ENCODE measurements at regions not wholly inside any gene's neighbourhood (a gene's known extent, or its start where the extent isn't known, plus 50 kb on each side); places are given as distances from the start of the nearest gene placed in this dataset.

GRCh38 chr5:23612701-23613100 lies 105.3 kb downstream of the PRDM9 start:
- ATAC-seq (ENCODE audit: low FRiP score in 2 of 2): no peak
- Histone ChIP-seq H3K9me3 (no peaks in the 10 kb centered on the region), H3K27me3 (no peaks in the 10 kb centered on the region), H3K4me3 (no peak overlapping the region), H3K36me3 (no peaks in the 10 kb centered on the region), H3K4me1 (no peaks in the 10 kb centered on the region), H3K27ac (no peak overlapping the region)
- TF ChIP-seq EP300 (IDR thresholded peaks at IDR 0.05) (no peak), CTCF (IDR thresholded peaks at IDR 0.05) (no peak), POLR2A (IDR thresholded peaks at IDR 0.05) (no peak), POLR2AphosphoS5 (IDR thresholded peaks at IDR 0.05) (no peak)
- WGBS, 2 donors: 71 to 76% methylated on average over 2 of the region's 2 CpGs
- no peak for DNase-seq

- no peak for ATAC-seq (ENCODE audit: low FRiP score in 2 of 2)
- DNase-seq: no peak
- H3K4me1 ChIP-seq: no peaks in the 10 kb centered on the region
- no peak for TF ChIP-seq POLR2A (IDR thresholded peaks at IDR 0.05)
- no peak for TF ChIP-seq CTCF (IDR thresholded peaks at IDR 0.05)
- no peak for TF ChIP-seq POLR2AphosphoS5 (IDR thresholded peaks at IDR 0.05)
- no peak for TF ChIP-seq EP300 (IDR thresholded peaks at IDR 0.05)
- H3K4me3 ChIP-seq: no peak overlapping the region
- 76 to 80% methylated on average over 1 of the region's 1 CpG for WGBS, 2 donors
- no peak overlapping the region for H3K27ac ChIP-seq
- H3K27me3 ChIP-seq: no peaks in the 10 kb centered on the region
- no peaks in the 10 kb centered on the region for H3K9me3 ChIP-seq
- H3K36me3 ChIP-seq: no peaks in the 10 kb centered on the region
These were observed 106.2 kb downstream of the PRDM9 start for GRCh38 chr5:23613566-23613965.

GRCh38 chr5:23614422-23614821 lies 107.0 kb downstream of the PRDM9 start:
- no peak for TF ChIP-seq POLR2A (IDR thresholded peaks at IDR 0.05)
- TF ChIP-seq CTCF (IDR thresholded peaks at IDR 0.05): no peak
- no peak for TF ChIP-seq EP300 (IDR thresholded peaks at IDR 0.05)
- TF ChIP-seq POLR2AphosphoS5 (IDR thresholded peaks at IDR 0.05): no peak
- no peaks in the 10 kb centered on the region for H3K36me3 ChIP-seq
- no peak for DNase-seq
- H3K27ac ChIP-seq: no peak overlapping the region
- WGBS, 2 donors: 78 to 88% methylated on average over 1 of the region's 1 CpG
- H3K4me1 ChIP-seq: no peaks in the 10 kb centered on the region
- ATAC-seq (ENCODE audit: low FRiP score in 2 of 2): no peak
- no peak overlapping the region for H3K4me3 ChIP-seq
- H3K27me3 ChIP-seq: no peaks in the 10 kb centered on the region
- H3K9me3 ChIP-seq: no peaks in the 10 kb centered on the region

GRCh38 chr5:23626961-23627360 lies 119.6 kb downstream of the PRDM9 start:
- no peaks in the 10 kb centered on the region for H3K36me3 ChIP-seq
- DNase-seq (no peak), ATAC-seq (ENCODE audit: low FRiP score in 2 of 2) (no peak)
- no peaks in the 10 kb centered on the region for H3K27me3 ChIP-seq
- 68 to 76% methylated on average over 4 of the region's 4 CpGs for WGBS, 2 donors
- no peaks in the 10 kb centered on the region for H3K9me3 ChIP-seq
- H3K4me1 ChIP-seq: no peaks in the 10 kb centered on the region
- no peak overlapping the region for H3K27ac ChIP-seq
- H3K4me3 ChIP-seq: no peak overlapping the region
- no peak for TF ChIP-seq POLR2AphosphoS5 (IDR thresholded peaks at IDR 0.05)
- no peak for TF ChIP-seq EP300 (IDR thresholded peaks at IDR 0.05)
- TF ChIP-seq CTCF (IDR thresholded peaks at IDR 0.05): no peak
- TF ChIP-seq POLR2A (IDR thresholded peaks at IDR 0.05): no peak

- Histone ChIP-seq H3K4me3 (no peak overlapping the region), H3K27me3 (no peaks in the 10 kb centered on the region), H3K9me3 (no peaks in the 10 kb centered on the region), H3K36me3 (no peaks in the 10 kb centered on the region), H3K4me1 (no peaks in the 10 kb centered on the region), H3K27ac (no peak overlapping the region)
- WGBS, 2 donors: 76% methylated on average over 3 of the region's 3 CpGs
- no peak for DNase-seq
- ATAC-seq (ENCODE audit: low FRiP score in 2 of 2): no peak
- TF ChIP-seq CTCF (IDR thresholded peaks at IDR 0.05) (no peak), POLR2A (IDR thresholded peaks at IDR 0.05) (no peak), EP300 (IDR thresholded peaks at IDR 0.05) (no peak), POLR2AphosphoS5 (IDR thresholded peaks at IDR 0.05) (no peak)
These were observed 120.6 kb downstream of the PRDM9 start for GRCh38 chr5:23627976-23628375.

All from upper lobe of left lung (tissue), 6 donors.